NB4 (cell line): ENCODE measurements at regions not wholly inside any gene's neighbourhood (a gene's known extent, or its start where the extent isn't known, plus 50 kb on each side); places are given as distances from the start of the nearest gene placed in this dataset.

Experiments used
- CTCF ChIP-seq: IDR thresholded peaks from one replicate; pipeline ENCODE4 v1.5.1; 2012; ENCODE audit warnings: low read depth, low read length
- MAX ChIP-seq: IDR thresholded peaks from 2 replicates; pipeline ENCODE4 v1.6.1; 2011; ENCODE audit warnings: low read depth, low read length
- MYC ChIP-seq: IDR thresholded peaks from 2 replicates; pipeline ENCODE4 v1.6.1; 2011; ENCODE audit warnings: low read depth, low read length
- POLR2A ChIP-seq: IDR thresholded peaks from 2 replicates; pipeline ENCODE4 v1.6.1; 2011; ENCODE audit warnings: mild to moderate bottlenecking; ENCODE audit not compliant: insufficient read length; ENCODE audit errors: extremely low read depth

- no peak for TF ChIP-seq MAX
- no peak for TF ChIP-seq CTCF
- TF ChIP-seq POLR2A, result no peak
- TF ChIP-seq MYC, result no peak
Observed at GRCh38 chr3:76063811-76064210, 278.5 kb upstream of the ZNF717 start.
